IMR-90 (cell line): ENCODE measurements at regions not wholly inside any gene's neighbourhood (a gene's known extent, or its start where the extent isn't known, plus 50 kb on each side); places are given as distances from the start of the nearest gene placed in this dataset.

Experiments
- ATAC-seq: fragments of 200-7000 bp; cut with Tn5 transposase; 2 replicates; pipeline ENCODE4 v1.9.1; 2020; ENCODE audit warnings: low read depth, mild to moderate bottlenecking, moderate library complexity
- BruUV-seq: library from RNA; stranded (reverse); fragments of 400-500 nt; replicated peaks from 2 replicates; lab custom pipeline; 2021; lab: Mats Ljungman, UMichigan
- CTCF ChIA-PET: fragments of 300-600 bp; formaldehyde crosslinking; extraction: SDS; loops from one replicate; lab custom pipeline; 2021; ENCODE audit warnings: antibody characterized with exemption; lab: Yijun Ruan, JAX
- POLR2A ChIA-PET: fragments of 300-600 bp; sonication (Branson Sonifier 250); formaldehyde crosslinking; loops from one replicate; lab custom pipeline; 2022; ENCODE audit warnings: antibody characterized with exemption; ENCODE audit not compliant: unreplicated experiment; lab: Charles Lee
- DNase-seq: peaks from one replicate; pipeline ENCODE4 v3.0.0; 2013
- H2AFZ ChIP-seq: replicated peaks from 2 replicates; pipeline ENCODE3; 2013; ENCODE audit warnings: low read length, mild to moderate bottlenecking; ENCODE audit not compliant: poor library complexity
- H2AK5ac ChIP-seq: 2 replicates; pipeline ENCODE4 v1.6.1; 2013; ENCODE audit warnings: low read depth, low read length, inconsistent platforms
- H2AK9ac ChIP-seq: replicated peaks from 2 replicates; pipeline ENCODE3; 2013; ENCODE audit warnings: mild to moderate bottlenecking, low read depth, low read length, moderate library complexity; ENCODE audit not compliant: poor library complexity
- H2BK120ac ChIP-seq: 2 replicates; pipeline ENCODE4 v1.6.1; 2013; ENCODE audit warnings: low read depth, low read length, inconsistent platforms
- H2BK15ac ChIP-seq: 3 replicates; pipeline ENCODE4 v1.6.1; 2013; ENCODE audit warnings: low read depth, low read length, inconsistent platforms
- H2BK20ac ChIP-seq: 2 replicates; pipeline ENCODE4 v1.6.1; 2013; ENCODE audit warnings: low read depth, mild to moderate bottlenecking, inconsistent platforms, low read length, moderate library complexity
- H2BK5ac ChIP-seq: 2 replicates; pipeline ENCODE4 v1.6.1; 2013; ENCODE audit warnings: mild to moderate bottlenecking, low read depth, low read length, inconsistent platforms; ENCODE audit not compliant: poor library complexity, severe bottlenecking
- H3K14ac ChIP-seq: replicated peaks from 2 replicates; pipeline ENCODE4 v1.6.1; 2013; ENCODE audit warnings: low read depth, low read length, inconsistent platforms
- H3K18ac ChIP-seq: 2 replicates; pipeline ENCODE4 v1.6.1; 2013; ENCODE audit warnings: low read depth, low read length, control low read depth
- H3K23ac ChIP-seq: 2 replicates; pipeline ENCODE4 v1.6.1; 2013; ENCODE audit warnings: low read depth, low read length, inconsistent platforms
- H3K27ac ChIP-seq: 2 replicates; pipeline ENCODE4 v1.5.1; 2013; ENCODE audit warnings: mild to moderate bottlenecking, control low read depth, low read length; ENCODE audit not compliant: insufficient read depth
- H3K27me3 ChIP-seq: 2 replicates; pipeline ENCODE4 v1.6.1; 2013; ENCODE audit warnings: low read length; ENCODE audit not compliant: control insufficient read depth, insufficient read depth
- H3K36me3 ChIP-seq: 2 replicates; pipeline ENCODE4 v1.6.1; 2013; ENCODE audit warnings: low read length, mixed read lengths; ENCODE audit not compliant: control insufficient read depth, insufficient read depth
- H3K4ac ChIP-seq: 2 replicates; pipeline ENCODE4 v1.6.1; 2013; ENCODE audit warnings: low read depth, low read length, inconsistent platforms
- H3K4me1 ChIP-seq: 2 replicates; pipeline ENCODE4 v1.6.1; 2013; ENCODE audit warnings: low read length, mixed read lengths; ENCODE audit not compliant: control insufficient read depth, insufficient read depth
- H3K4me2 ChIP-seq: 2 replicates; pipeline ENCODE4 v1.6.1; 2013; ENCODE audit warnings: low read depth, mild to moderate bottlenecking, control low read depth, low read length, moderate library complexity
- H3K4me3 ChIP-seq: 2 replicates; pipeline ENCODE4 v1.5.1; 2013; ENCODE audit warnings: low read depth, mild to moderate bottlenecking, control low read depth, low read length, moderate library complexity; ENCODE audit not compliant: insufficient read depth
- H3K56ac ChIP-seq: 2 replicates; pipeline ENCODE4 v1.6.1; 2013; ENCODE audit warnings: low read length, inconsistent platforms; ENCODE audit not compliant: insufficient read depth; ENCODE audit errors: extremely low read depth
- H3K79me1 ChIP-seq, 2 experiments: 2 replicates each; pipeline ENCODE4 v1.6.1; 2013; ENCODE audit warnings: low read length in 2 of 2, inconsistent platforms in 1 of 2, low read depth in 1 of 2
- H3K9ac ChIP-seq: 2 replicates; pipeline ENCODE4 v1.6.1; 2013; ENCODE audit warnings: low read depth, low read length, control low read depth
- H3K9me1 ChIP-seq: 2 replicates; pipeline ENCODE4 v1.6.1; 2013; ENCODE audit warnings: low read length, inconsistent platforms; ENCODE audit not compliant: insufficient read depth
- H3K9me3 ChIP-seq: 2 replicates; pipeline ENCODE4 v1.6.1; 2013; ENCODE audit warnings: low read length; ENCODE audit not compliant: control insufficient read depth, insufficient read depth
- H4K20me1 ChIP-seq: 2 replicates; pipeline ENCODE4 v1.6.1; 2013; ENCODE audit warnings: low read length, inconsistent platforms; ENCODE audit not compliant: insufficient read depth
- H4K5ac ChIP-seq: 2 replicates; pipeline ENCODE4 v1.6.1; 2013; ENCODE audit warnings: mild to moderate bottlenecking, low read depth, low read length, control low read depth
- H4K8ac ChIP-seq, 2 experiments: 2 replicates each; pipeline ENCODE4 v1.6.1; 2013; ENCODE audit warnings: low read depth in 2 of 2, low read length in 2 of 2, control low read depth in 1 of 2, inconsistent platforms in 1 of 2
- H4K91ac ChIP-seq: 2 replicates; pipeline ENCODE4 v1.6.1; 2013; ENCODE audit warnings: low read depth, low read length, inconsistent platforms; ENCODE audit not compliant: insufficient read depth
- BHLHE40 ChIP-seq: fragments of 150-350 bp; IDR thresholded peaks from 2 replicates; pipeline ENCODE4 v1.6.1; 2016; ENCODE audit warnings: mild to moderate bottlenecking, low read depth, low read length
- CEBPB ChIP-seq: IDR thresholded peaks from 2 replicates; pipeline ENCODE4 v1.6.1; 2012; ENCODE audit warnings: low read depth, low read length, improper control_type of control experiment
- CHD1 ChIP-seq: IDR thresholded peaks from 2 replicates; pipeline ENCODE4 v1.6.1; 2012; ENCODE audit warnings: low read depth, low read length, improper control_type of control experiment
- CTCF ChIP-seq: conservative IDR thresholded peaks from 2 replicates; pipeline ENCODE4 v1.5.1; 2012; ENCODE audit warnings: mild to moderate bottlenecking, low read depth, low read length, improper control_type of control experiment
- ELK1 ChIP-seq: fragments of 150-350 bp; IDR thresholded peaks from 2 replicates; pipeline ENCODE4 v1.6.1; 2016; ENCODE audit warnings: low read depth, mild to moderate bottlenecking, low read length, moderate library complexity, borderline replicate concordance
- FOS ChIP-seq: fragments of 150-350 bp; IDR thresholded peaks from 2 replicates; pipeline ENCODE4 v1.6.1; 2016; ENCODE audit warnings: low read depth, low read length
- MAFK ChIP-seq: IDR thresholded peaks from 2 replicates; pipeline ENCODE4 v1.6.1; 2012; ENCODE audit warnings: low read depth, low read length, improper control_type of control experiment
- MAZ ChIP-seq: IDR thresholded peaks from 2 replicates; pipeline ENCODE4 v1.6.1; 2012; ENCODE audit warnings: low read depth, mild to moderate bottlenecking, low read length, improper control_type of control experiment, moderate library complexity, borderline replicate concordance
- MXI1 ChIP-seq: IDR thresholded peaks from 2 replicates; pipeline ENCODE4 v1.6.1; 2012; ENCODE audit warnings: low read depth, mild to moderate bottlenecking, low read length, moderate library complexity, borderline replicate concordance
- NFE2L2 ChIP-seq: fragments of 150-350 bp; IDR thresholded peaks from 2 replicates; pipeline ENCODE4 v1.6.1; 2016; ENCODE audit warnings: low read depth, mild to moderate bottlenecking, low read length
- POLR2A ChIP-seq: IDR thresholded peaks from 2 replicates; pipeline ENCODE4 v1.6.1; 2012; ENCODE audit warnings: mild to moderate bottlenecking, low read depth, low read length
- RAD21 ChIP-seq: IDR thresholded peaks from 2 replicates; pipeline ENCODE4 v1.6.1; 2012; ENCODE audit warnings: low read length, improper control_type of control experiment
- RCOR1 ChIP-seq: IDR thresholded peaks from 2 replicates; pipeline ENCODE4 v1.6.1; 2012; ENCODE audit warnings: mild to moderate bottlenecking, low read length, improper control_type of control experiment; ENCODE audit not compliant: insufficient replicate concordance
- RFX5 ChIP-seq: IDR thresholded peaks from 2 replicates; pipeline ENCODE4 v1.8.0; 2012; ENCODE audit warnings: low read depth, mild to moderate bottlenecking, low read length, moderate library complexity
- SMC3 ChIP-seq: fragments of 150-350 bp; IDR thresholded peaks from 2 replicates; pipeline ENCODE4 v1.6.1; 2016; ENCODE audit warnings: low read depth, mild to moderate bottlenecking, antibody characterized with exemption, low read length, moderate library complexity
- USF2 ChIP-seq: fragments of 150-350 bp; IDR thresholded peaks from 2 replicates; pipeline ENCODE4 v1.6.1; 2017; ENCODE audit warnings: mild to moderate bottlenecking, antibody characterized with exemption, low read length, low read depth
- WGBS, 2 experiments: methylation state at CpG; one replicate each; pipeline versions ENCODE4 v1.1.5 to v1.1.7; 2013; ENCODE audit warnings: missing lambda C conversion rate in 2 of 2; ENCODE audit not compliant: insufficient read length in 1 of 2; ENCODE audit errors: extremely low coverage in 2 of 2; 5-methylcytosine and 5-hydroxymethylcytosine counted together
- dilution Hi-C: fragments of 300-500 bp; cut with HindIII; formaldehyde crosslinking; loops from one replicate; pipeline ENCODE4 v1.14.3; 2018; ENCODE audit warnings: low sequenced_read_pairs; ENCODE audit not compliant: unreplicated experiment
- in situ Hi-C: fragments of 300-500 bp; cut with MboI; formaldehyde crosslinking; loops from 3 replicates; pipeline ENCODE4 v1.14.3; 2019; ENCODE audit warnings: low sequenced_read_pairs, inconsistent platforms, mixed read lengths
- intact Hi-C: fragments of 100-400 bp; cut with micrococcal nuclease; formaldehyde crosslinking; loops from 2 replicates; pipeline ENCODE4 v1.10.0; 2022

GRCh38 chr3:34150992-34151391 is 352.6 kb downstream of the PDCD6IP start:
- no peak overlapping the region for H2AK9ac ChIP-seq
- no peak overlapping the region for H3K4me3 ChIP-seq
- H3K23ac ChIP-seq, result no peak overlapping the region
- H4K20me1 ChIP-seq, result no peaks in the 10 kb centered on the region
- H3K9ac ChIP-seq, result no peak overlapping the region
- no peak overlapping the region for H4K91ac ChIP-seq
- no peaks in the 10 kb centered on the region for H3K36me3 ChIP-seq
- no peak overlapping the region for H2BK5ac ChIP-seq
- no peak overlapping the region for H4K5ac ChIP-seq
- H3K27me3 ChIP-seq, result no peaks in the 10 kb centered on the region
- ChIA-PET POLR2A (no interaction called here), CTCF (no interaction called here)
- H3K4ac ChIP-seq, result no peak overlapping the region
- no CpG with 5 or more reads among the region's 3 CpGs for WGBS, 2 experiments
- in situ Hi-C loops, result no loop called here
- H3K18ac ChIP-seq, result no peak overlapping the region
- H3K56ac ChIP-seq, result no peak overlapping the region
- H3K9me1 ChIP-seq, result no peaks in the 10 kb centered on the region
- DNase-seq (no peak), ATAC-seq (no peak)
- H3K4me2 ChIP-seq, result no peak overlapping the region
- no peak overlapping the region for H2BK15ac ChIP-seq
- H3K9me3 ChIP-seq, result no peaks in the 10 kb centered on the region
- no TSS peak for BruUV-seq
- no peak overlapping the region for H2AK5ac ChIP-seq
- intact Hi-C loops, result no loop called here
- H3K4me1 ChIP-seq, result no peaks in the 10 kb centered on the region
- H4K8ac ChIP-seq, result no peak overlapping the region
- no peak overlapping the region for H2BK20ac ChIP-seq
- H3K14ac ChIP-seq, result no peak overlapping the region
- TF ChIP-seq CTCF, result no peak
- no peak for TF ChIP-seq RAD21
- no peak for TF ChIP-seq RCOR1
- no peak for TF ChIP-seq RFX5
- no peak for TF ChIP-seq SMC3
- TF ChIP-seq MAZ, result no peak
- TF ChIP-seq POLR2A, result no peak
- no peak for TF ChIP-seq MXI1
- TF ChIP-seq CEBPB, result no peak
- no peak for TF ChIP-seq MAFK
- no peak for TF ChIP-seq BHLHE40
- TF ChIP-seq NFE2L2, result no peak
- TF ChIP-seq ELK1, result no peak
- no peak for TF ChIP-seq USF2
- no peak for TF ChIP-seq CHD1
- no peak for TF ChIP-seq FOS
- no peak overlapping the region for H3K27ac ChIP-seq
- H2AFZ ChIP-seq, result no peak overlapping the region
- H3K79me1 ChIP-seq, result no peaks in the 10 kb centered on the region
- H2BK120ac ChIP-seq, result no peak overlapping the region
- dilution Hi-C loops, result no loop called here
